Adipocyte (in vitro differentiated cells): ENCODE measurements at regions not wholly inside any gene's neighbourhood (a gene's known extent, or its start where the extent isn't known, plus 50 kb on each side); places are given as distances from the start of the nearest gene placed in this dataset.

Experiments used
- DNase-seq: peaks from one replicate; pipeline ENCODE4 v3.0.0-alpha.2; 2015; ENCODE audit warnings: low read depth
- H3K27me3 ChIP-seq: replicated peaks from 2 replicates; pipeline ENCODE4 v1.7.0; 2013; ENCODE audit warnings: mild to moderate bottlenecking, low read length, moderate library complexity; ENCODE audit not compliant: control insufficient read depth, insufficient read depth
- H3K36me3 ChIP-seq: 2 replicates; pipeline ENCODE4 v1.7.0; 2013; ENCODE audit warnings: low read length, mild to moderate bottlenecking, moderate library complexity; ENCODE audit not compliant: control insufficient read depth, insufficient read depth, severe bottlenecking
- H3K4me1 ChIP-seq: 2 replicates; pipeline ENCODE4 v1.7.0; 2013; ENCODE audit warnings: mild to moderate bottlenecking, low read length, moderate library complexity; ENCODE audit not compliant: control insufficient read depth, insufficient read depth
- H3K4me3 ChIP-seq: 2 replicates; pipeline ENCODE4 v1.7.0; 2013; ENCODE audit warnings: mild to moderate bottlenecking, low read length, moderate library complexity
- H3K9ac ChIP-seq: 2 replicates; pipeline ENCODE4 v1.7.0; 2013; ENCODE audit warnings: mild to moderate bottlenecking, low read length, moderate library complexity
- H3K9me3 ChIP-seq: 2 replicates; pipeline ENCODE4 v1.7.0; 2013; ENCODE audit warnings: mild to moderate bottlenecking, low read length, moderate library complexity; ENCODE audit not compliant: control insufficient read depth

DNA sequence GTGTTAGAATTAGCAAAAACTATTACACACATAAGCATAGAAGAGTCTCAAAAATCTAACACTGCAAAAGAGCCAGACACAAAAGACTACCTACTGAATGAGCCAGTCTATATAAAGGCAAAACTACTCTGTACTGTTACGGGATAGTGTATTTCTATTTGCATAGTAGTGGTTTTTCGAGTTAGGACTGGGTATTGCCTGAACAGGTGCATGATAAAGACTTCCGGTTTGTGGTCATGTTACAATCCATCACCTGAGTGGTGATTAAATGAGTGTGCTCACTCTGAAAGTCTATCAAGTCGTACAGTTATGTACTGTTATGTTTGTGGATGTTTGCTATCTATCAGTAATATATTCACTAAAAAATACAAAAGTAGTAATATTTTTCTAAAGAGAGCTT is 523.3 kb upstream of the SYT4 start:
- Histone ChIP-seq H3K27me3 (no peaks in the 10 kb centered on the region), H3K9ac (no peak overlapping the region), H3K9me3 (peaks cover 28% of the 10 kb centered on the region), H3K4me1 (no peaks in the 10 kb centered on the region), H3K36me3 (no peaks in the 10 kb centered on the region), H3K4me3 (no peak overlapping the region)
- DNase-seq, result no peak

DNA sequence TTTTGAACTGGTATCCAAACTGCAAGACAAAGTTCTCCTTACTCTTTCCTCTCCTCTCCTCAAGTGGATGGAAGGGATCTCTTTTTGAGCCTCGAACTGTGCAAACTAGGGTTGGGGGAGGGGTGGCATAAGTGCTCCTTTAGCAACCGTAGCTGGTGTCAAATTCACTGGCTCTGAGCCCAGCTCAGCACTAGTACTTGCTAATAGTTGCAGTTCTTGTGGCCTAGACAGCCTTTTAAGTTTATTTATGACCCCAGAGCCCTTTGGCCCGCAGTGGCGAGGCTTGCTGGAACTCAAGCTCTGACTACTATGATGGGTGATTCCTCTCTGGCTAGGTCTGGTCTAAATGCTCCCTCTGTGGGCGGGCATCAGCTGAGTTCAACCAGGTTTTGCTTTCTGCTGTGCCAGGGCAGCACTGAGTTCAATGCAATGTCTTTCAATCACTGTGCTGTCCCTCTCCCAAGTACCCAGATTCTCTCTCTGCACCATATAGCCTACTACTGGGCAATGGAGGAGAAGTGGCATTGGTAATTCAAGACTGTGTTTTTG is 528.4 kb upstream of the SYT4 start:
- Histone ChIP-seq H3K9me3 (peaks cover 28% of the 10 kb centered on the region), H3K9ac (no peak overlapping the region), H3K27me3 (no peaks in the 10 kb centered on the region), H3K36me3 (no peaks in the 10 kb centered on the region), H3K4me3 (no peak overlapping the region), H3K4me1 (peaks cover 5% of the 10 kb centered on the region)
- DNase-seq, result no peak

DNA sequence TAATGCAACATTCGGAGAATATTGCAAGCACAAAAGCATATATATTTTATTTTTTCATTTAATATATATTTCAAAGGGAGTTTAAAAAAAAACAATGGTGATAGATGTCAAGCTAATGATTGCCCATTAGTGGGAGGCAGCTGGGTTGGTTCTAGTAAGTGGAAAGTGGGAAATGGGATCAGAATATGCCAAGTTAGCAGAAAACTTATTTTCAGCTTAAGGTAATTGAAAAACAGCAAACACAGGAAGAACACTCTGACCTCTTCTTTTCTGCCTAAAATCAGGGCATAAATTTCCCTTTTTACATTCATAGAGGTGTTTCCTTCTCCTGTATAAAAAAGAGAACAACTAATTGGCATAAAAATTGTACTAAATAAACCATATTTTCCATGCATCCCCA is 535.3 kb upstream of the SYT4 start:
- H3K4me1 ChIP-seq, result no peaks in the 10 kb centered on the region
- no peak overlapping the region for H3K9ac ChIP-seq
- DNase-seq, result no peak
- H3K9me3 ChIP-seq, result peaks cover 8% of the 10 kb centered on the region
- no peaks in the 10 kb centered on the region for H3K36me3 ChIP-seq
- no peak overlapping the region for H3K4me3 ChIP-seq
- no peaks in the 10 kb centered on the region for H3K27me3 ChIP-seq

DNA sequence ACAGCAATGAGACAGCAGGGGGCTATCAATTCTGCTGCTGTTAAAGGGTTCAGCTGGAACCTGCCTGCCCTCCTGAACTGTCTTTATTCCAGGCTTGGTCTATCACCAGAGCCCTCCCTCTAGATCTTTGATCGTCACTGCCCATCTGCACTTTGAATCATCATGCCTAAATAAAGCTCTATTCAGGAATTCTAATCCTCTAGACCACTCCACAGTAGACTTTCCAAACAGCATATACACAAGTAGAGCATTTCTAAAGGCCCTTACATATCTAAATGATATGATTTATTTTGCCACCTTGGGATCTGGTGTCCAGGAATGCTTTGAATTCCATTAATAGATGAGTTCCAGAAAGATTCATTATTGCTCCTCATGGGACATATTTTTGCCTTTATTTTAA is 542.1 kb upstream of the SYT4 start:
- Histone ChIP-seq H3K36me3 (no peaks in the 10 kb centered on the region), H3K27me3 (no peaks in the 10 kb centered on the region), H3K4me3 (no peak overlapping the region), H3K4me1 (no peaks in the 10 kb centered on the region), H3K9ac (no peak overlapping the region), H3K9me3 (peaks cover 8% of the 10 kb centered on the region)
- no peak for DNase-seq

DNA sequence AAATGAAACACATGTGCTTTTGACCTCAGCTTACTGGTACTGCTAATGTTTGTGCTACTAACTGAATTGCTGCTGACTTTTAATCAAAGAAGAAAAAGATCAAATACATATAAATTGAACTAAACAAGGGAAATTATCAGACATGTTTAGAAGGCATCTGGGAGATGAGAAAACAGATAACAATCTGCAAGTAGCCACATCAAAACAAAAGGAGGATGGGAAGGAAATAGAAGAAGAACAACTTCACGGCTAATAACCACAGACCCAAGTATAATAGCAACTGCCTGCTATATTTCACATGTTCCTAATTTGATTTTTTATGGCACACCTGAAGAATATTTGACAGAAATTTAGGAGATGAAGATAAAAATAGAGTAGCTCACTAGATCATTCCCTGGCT is 542.6 kb upstream of the SYT4 start:
- H3K4me3 ChIP-seq, result no peak overlapping the region
- no peak for DNase-seq
- peaks cover 8% of the 10 kb centered on the region for H3K9me3 ChIP-seq
- H3K36me3 ChIP-seq, result no peaks in the 10 kb centered on the region
- H3K4me1 ChIP-seq, result no peaks in the 10 kb centered on the region
- no peaks in the 10 kb centered on the region for H3K27me3 ChIP-seq
- H3K9ac ChIP-seq, result no peak overlapping the region

DNA sequence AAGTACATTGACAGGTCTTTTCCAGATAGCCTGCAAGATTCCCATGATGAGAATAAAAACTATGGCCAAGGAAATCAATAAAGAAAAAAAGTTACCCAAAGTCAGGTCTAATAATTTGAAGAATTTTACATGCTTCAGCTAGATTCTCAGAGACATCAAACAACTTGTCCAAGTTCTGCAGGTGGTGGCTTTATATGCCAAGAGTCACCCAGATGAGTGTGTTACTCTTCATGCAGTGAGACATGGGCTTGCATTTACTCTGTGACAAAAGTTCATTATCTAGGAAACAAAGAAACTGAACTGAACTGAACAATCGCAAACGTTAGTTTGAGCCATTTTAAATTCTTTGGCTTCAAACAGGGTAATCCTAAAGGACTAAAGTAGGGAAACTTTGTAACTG is 548.5 kb upstream of the SYT4 start:
- DNase-seq, result no peak
- Histone ChIP-seq H3K27me3 (no peaks in the 10 kb centered on the region), H3K9me3 (no peaks in the 10 kb centered on the region), H3K9ac (no peak overlapping the region), H3K4me3 (no peak overlapping the region), H3K4me1 (no peaks in the 10 kb centered on the region), H3K36me3 (no peaks in the 10 kb centered on the region)

DNA sequence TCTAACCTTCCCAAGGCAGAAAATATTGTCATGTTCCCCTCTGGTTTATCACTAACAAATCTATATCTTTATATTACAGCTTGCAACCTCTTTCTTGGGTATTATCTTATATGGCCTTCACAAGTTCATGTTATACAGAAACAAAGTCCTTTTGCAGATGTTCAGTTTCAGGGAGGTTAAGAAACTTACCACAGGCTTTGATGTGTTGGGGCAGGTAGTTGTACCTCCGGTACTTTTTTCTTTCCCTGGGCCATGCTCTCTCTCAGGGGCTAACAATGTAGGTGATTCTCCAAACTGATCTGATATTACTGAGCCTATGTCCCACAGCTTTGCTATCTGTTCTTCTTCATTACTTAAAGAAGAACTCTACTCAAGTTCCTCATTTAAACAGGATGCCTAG is 548.9 kb upstream of the SYT4 start:
- no peak overlapping the region for H3K9ac ChIP-seq
- no peak for DNase-seq
- no peak overlapping the region for H3K4me3 ChIP-seq
- no peaks in the 10 kb centered on the region for H3K36me3 ChIP-seq
- H3K27me3 ChIP-seq, result no peaks in the 10 kb centered on the region
- H3K9me3 ChIP-seq, result no peaks in the 10 kb centered on the region
- H3K4me1 ChIP-seq, result no peaks in the 10 kb centered on the region

DNA sequence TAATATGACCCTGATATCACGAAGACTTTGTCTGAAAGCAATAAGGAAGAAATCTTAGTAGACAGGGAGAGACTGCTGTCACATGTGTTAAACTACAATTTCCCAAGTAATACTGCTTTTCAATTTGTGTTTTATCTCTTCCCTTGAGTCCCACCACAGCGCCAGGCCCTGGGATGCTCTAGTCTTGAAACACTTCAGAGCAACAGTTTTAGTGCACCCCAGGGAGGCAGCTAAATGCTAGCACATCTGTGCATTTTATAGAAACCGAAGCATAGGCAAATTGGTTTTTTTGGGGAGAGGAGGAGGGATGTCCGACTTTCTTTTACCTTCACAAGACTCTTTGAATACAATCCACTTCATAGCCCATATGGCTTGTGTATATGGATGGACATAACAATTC is 550.0 kb upstream of the SYT4 start:
- Histone ChIP-seq H3K4me1 (no peaks in the 10 kb centered on the region), H3K9ac (no peak overlapping the region), H3K4me3 (no peak overlapping the region)

DNA sequence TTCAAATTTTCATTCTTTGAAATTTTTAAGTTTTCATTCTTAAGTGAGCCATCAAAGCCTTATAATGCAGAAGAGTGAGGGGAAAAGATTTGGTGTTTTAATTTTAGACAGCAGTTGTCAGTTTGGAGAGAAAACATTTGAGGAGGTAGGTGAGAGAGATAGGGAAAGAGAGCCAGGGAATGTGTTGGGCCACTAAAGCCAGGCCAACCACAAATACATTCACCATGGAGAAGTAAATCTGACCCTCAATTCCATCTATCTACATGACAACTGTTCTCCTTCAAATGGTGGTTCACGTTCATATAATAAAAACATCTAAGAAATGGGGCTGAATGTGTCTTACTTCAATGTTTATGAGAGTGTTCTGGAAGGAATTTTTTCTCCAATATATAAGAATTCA is 553.0 kb upstream of the SYT4 start:
- no peak overlapping the region for H3K9ac ChIP-seq
- no peak overlapping the region for H3K4me3 ChIP-seq
- H3K9me3 ChIP-seq, result no peaks in the 10 kb centered on the region
- H3K36me3 ChIP-seq, result no peaks in the 10 kb centered on the region
- H3K4me1 ChIP-seq, result no peaks in the 10 kb centered on the region
- DNase-seq, result no peak
- H3K27me3 ChIP-seq, result no peaks in the 10 kb centered on the region

More for the DNA sequence above, 550.0 kb upstream of the SYT4 start:
- Histone ChIP-seq H3K27me3 (no peaks in the 10 kb centered on the region), H3K36me3 (no peaks in the 10 kb centered on the region), H3K9me3 (no peaks in the 10 kb centered on the region)
- DNase-seq, result no peak

DNA sequence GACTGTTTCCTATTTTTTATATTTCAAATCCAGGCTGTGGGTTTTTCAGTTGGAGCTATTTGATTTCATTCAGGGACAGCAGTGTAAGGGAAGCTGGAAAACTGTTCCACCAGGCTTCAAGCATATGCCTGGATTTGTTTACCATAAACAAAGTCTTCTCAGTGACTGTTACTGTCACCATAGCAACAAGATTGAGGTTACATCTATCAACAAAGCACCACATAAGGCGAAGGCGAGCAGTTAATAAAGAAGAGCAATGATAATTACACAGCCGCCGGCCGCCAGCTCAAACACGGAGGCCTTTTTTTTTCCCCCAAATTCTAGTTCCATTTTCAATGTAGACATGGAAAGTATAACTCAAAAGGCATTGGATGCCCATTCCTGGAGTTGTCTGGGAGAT is 553.7 kb upstream of the SYT4 start:
- H3K27me3 ChIP-seq, result no peaks in the 10 kb centered on the region
- H3K4me3 ChIP-seq, result no peak overlapping the region
- no peaks in the 10 kb centered on the region for H3K9me3 ChIP-seq
- no peak for DNase-seq
- H3K36me3 ChIP-seq, result no peaks in the 10 kb centered on the region
- no peaks in the 10 kb centered on the region for H3K4me1 ChIP-seq
- no peak overlapping the region for H3K9ac ChIP-seq

DNA sequence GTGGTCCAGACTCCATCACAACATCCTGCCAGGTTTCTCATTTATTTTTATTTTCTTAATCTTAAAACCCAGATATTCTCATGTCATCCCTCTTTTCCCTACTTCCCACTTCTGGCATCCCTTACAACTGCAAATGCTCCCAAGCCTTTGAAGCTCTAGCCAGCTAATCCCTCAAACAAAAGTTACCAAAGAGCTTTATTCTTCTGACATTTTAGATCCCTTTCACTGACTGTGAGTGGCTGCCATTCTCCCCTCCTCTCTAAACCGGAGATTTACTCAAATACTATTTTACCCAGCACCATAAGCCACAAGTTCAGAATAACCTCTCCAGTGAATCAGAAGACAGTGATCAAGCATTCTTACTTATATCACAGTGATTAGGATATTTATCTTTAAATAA is 569.0 kb upstream of the SYT4 start:
- Histone ChIP-seq H3K4me1 (peaks cover 26% of the 10 kb centered on the region), H3K9ac (peak overlapping the region; percentile 89), H3K9me3 (no peaks in the 10 kb centered on the region), H3K36me3 (no peaks in the 10 kb centered on the region), H3K4me3 (peak overlapping the region; percentile 74), H3K27me3 (no peaks in the 10 kb centered on the region)
- DNase-seq, result no peak
